ENCODE measurements at regions not wholly inside any gene's neighbourhood (a gene's known extent, or its start where the extent isn't known, plus 50 kb on each side); places are given as distances from the start of the nearest gene placed in this dataset.

DNA sequence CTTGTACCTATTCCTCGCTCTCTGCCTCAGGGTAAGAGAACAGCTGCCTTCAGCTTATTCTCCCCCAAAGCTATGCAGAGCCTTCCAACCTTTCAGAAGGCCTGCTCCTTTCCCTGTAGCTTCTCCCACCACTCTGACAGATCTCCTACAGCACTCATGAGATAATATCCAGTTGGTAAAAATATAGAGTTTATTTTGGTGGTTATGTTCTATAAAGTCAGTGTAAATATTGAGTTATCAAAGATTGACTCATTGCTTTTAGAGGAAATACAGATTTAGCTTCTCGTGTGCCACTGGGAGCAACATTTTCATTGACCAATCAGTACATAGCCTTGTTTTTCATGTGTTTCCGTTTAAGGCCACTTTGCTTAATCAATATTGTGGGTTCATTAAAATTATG lies 216.2 kb upstream of the TECRL start:
- no peaks in the 10 kb centered on the region for H4K20me1 ChIP-seq (ENCODE audit: insufficient read depth, low read length)
- H3K4me3 ChIP-seq (ENCODE audit: low read depth, low read length, poor library complexity, severe bottlenecking), result no peak overlapping the region
- DNase-seq (ENCODE audit: low spot score), result no peak
- H3K27ac ChIP-seq (ENCODE audit: low read depth, low read length, poor library complexity, severe bottlenecking), result no peak overlapping the region
- H3K4me1 ChIP-seq (ENCODE audit: insufficient read depth, low read length, poor library complexity, severe bottlenecking), result no peaks in the 10 kb centered on the region
- POLR2A ChIA-PET, result interaction anchor here (2.0 kb wide), 1 partner anchor 11 kb away, joined by 6 read pairs; no protein-coding TSS in a partner anchor
- CTCF ChIA-PET (ENCODE audit: unreplicated experiment), result no interaction called here
- no peak overlapping the region for H3K4me2 ChIP-seq (ENCODE audit: low read length)
- no peak overlapping the region for H2AFZ ChIP-seq (ENCODE audit: low read length)
- H3K79me2 ChIP-seq (ENCODE audit: insufficient read depth, low read depth, low read length), result no peaks in the 10 kb centered on the region
- H3K36me3 ChIP-seq (ENCODE audit: insufficient read depth, low read length), result no peaks in the 10 kb centered on the region
- intact Hi-C loops (cut with micrococcal nuclease; ENCODE audit: unreplicated experiment), result no loop called here
- no TSS peak for BruUV-seq (replicated peaks)
- H3K9me3 ChIP-seq (ENCODE audit: low read length), result no peaks in the 10 kb centered on the region
- no peaks in the 10 kb centered on the region for H3K9me2 ChIP-seq (ENCODE audit: insufficient read depth, low read length)
- TF ChIP-seq, protein P1, sequence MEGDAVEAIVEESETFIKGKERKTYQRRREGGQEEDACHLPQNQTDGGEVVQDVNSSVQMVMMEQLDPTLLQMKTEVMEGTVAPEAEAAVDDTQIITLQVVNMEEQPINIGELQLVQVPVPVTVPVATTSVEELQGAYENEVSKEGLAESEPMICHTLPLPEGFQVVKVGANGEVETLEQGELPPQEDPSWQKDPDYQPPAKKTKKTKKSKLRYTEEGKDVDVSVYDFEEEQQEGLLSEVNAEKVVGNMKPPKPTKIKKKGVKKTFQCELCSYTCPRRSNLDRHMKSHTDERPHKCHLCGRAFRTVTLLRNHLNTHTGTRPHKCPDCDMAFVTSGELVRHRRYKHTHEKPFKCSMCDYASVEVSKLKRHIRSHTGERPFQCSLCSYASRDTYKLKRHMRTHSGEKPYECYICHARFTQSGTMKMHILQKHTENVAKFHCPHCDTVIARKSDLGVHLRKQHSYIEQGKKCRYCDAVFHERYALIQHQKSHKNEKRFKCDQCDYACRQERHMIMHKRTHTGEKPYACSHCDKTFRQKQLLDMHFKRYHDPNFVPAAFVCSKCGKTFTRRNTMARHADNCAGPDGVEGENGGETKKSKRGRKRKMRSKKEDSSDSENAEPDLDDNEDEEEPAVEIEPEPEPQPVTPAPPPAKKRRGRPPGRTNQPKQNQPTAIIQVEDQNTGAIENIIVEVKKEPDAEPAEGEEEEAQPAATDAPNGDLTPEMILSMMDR (conservative IDR thresholded peaks at IDR 0.05; ENCODE audit: low read length), result no peak
- no peak for TF ChIP-seq EZH2phosphoT487 (IDR thresholded peaks at IDR 0.05; ENCODE audit: borderline replicate concordance, low read depth, low read length)

DNA sequence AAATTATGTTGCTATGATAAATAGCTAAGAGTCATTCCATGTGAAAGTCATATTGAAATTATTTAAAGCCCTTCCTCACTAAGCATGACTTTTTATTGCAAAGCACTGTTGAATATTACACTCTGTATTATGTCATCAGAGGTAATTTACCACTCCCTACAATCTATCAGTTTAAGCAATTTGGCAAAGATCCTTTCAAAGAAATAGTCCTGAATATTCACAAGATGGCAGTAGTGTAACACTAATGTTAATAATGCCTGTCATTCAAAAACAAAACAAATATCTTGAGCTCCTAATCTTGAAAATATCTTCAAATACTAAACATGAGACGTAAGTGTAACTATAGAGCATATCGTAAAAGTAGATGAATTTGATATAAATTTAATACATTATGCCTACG lies 208.6 kb upstream of the TECRL start:
- BruUV-seq (replicated peaks), result no TSS peak
- no peak overlapping the region for H3K4me2 ChIP-seq (ENCODE audit: low read length)

DNA sequence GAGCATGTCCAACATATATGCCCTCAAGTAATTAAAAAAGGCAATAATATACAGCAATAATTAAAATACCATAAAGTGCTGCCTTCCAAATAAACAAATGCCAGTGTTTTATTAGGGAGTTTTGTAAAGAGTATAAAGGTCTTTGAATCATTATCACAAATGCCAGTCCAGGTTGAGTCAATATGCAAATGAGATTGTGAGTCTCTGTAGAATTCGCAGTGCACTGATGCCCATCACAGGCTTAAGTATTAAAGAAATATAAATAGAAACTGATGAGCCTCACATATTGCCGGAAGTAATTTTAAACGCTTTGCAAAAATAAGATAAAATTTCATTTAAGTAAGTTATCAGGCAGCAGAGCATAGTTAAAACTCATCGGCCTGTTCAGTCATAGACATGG lies 205.0 kb upstream of the TECRL start:
- no peak overlapping the region for H2AFZ ChIP-seq (ENCODE audit: low read length)
- no peak for DNase-seq (ENCODE audit: low spot score)
- no TSS peak for BruUV-seq (replicated peaks)
- H3K79me2 ChIP-seq (ENCODE audit: insufficient read depth, low read depth, low read length), result no peaks in the 10 kb centered on the region
- no peak overlapping the region for H3K4me2 ChIP-seq (ENCODE audit: low read length)
- no peak overlapping the region for H3K4me3 ChIP-seq (ENCODE audit: low read depth, low read length, poor library complexity, severe bottlenecking)
- TF ChIP-seq, protein P1 (conservative IDR thresholded peaks at IDR 0.05; ENCODE audit: low read length), result no peak
- TF ChIP-seq EZH2phosphoT487 (IDR thresholded peaks at IDR 0.05; ENCODE audit: borderline replicate concordance, low read depth, low read length), result no peak
- ChIA-PET POLR2A (no interaction called here), CTCF (ENCODE audit: unreplicated experiment) (no interaction called here)
- H3K36me3 ChIP-seq (ENCODE audit: insufficient read depth, low read length), result no peaks in the 10 kb centered on the region
- no peaks in the 10 kb centered on the region for H3K4me1 ChIP-seq (ENCODE audit: insufficient read depth, low read length, poor library complexity, severe bottlenecking)
- no peaks in the 10 kb centered on the region for H3K9me3 ChIP-seq (ENCODE audit: low read length)
- intact Hi-C loops (cut with micrococcal nuclease; ENCODE audit: unreplicated experiment), result no loop called here
- H4K20me1 ChIP-seq (ENCODE audit: insufficient read depth, low read length), result no peaks in the 10 kb centered on the region
- no peak overlapping the region for H3K27ac ChIP-seq (ENCODE audit: low read depth, low read length, poor library complexity, severe bottlenecking)
- H3K9me2 ChIP-seq (ENCODE audit: insufficient read depth, low read length), result no peaks in the 10 kb centered on the region

More for the DNA sequence above, 208.6 kb upstream of the TECRL start:
- H3K27ac ChIP-seq (ENCODE audit: low read depth, low read length, poor library complexity, severe bottlenecking), result no peak overlapping the region
- DNase-seq (ENCODE audit: low spot score), result no peak
- no peaks in the 10 kb centered on the region for H3K79me2 ChIP-seq (ENCODE audit: insufficient read depth, low read depth, low read length)
- H2AFZ ChIP-seq (ENCODE audit: low read length), result no peak overlapping the region
- H3K4me3 ChIP-seq (ENCODE audit: low read depth, low read length, poor library complexity, severe bottlenecking), result no peak overlapping the region
- H3K9me2 ChIP-seq (ENCODE audit: insufficient read depth, low read length), result no peaks in the 10 kb centered on the region
- TF ChIP-seq EZH2phosphoT487 (IDR thresholded peaks at IDR 0.05; ENCODE audit: borderline replicate concordance, low read depth, low read length), result no peak
- TF ChIP-seq, protein P1 (conservative IDR thresholded peaks at IDR 0.05; ENCODE audit: low read length), result no peak
- no peaks in the 10 kb centered on the region for H3K4me1 ChIP-seq (ENCODE audit: insufficient read depth, low read length, poor library complexity, severe bottlenecking)
- intact Hi-C loops (cut with micrococcal nuclease; ENCODE audit: unreplicated experiment), result no loop called here
- ChIA-PET CTCF (ENCODE audit: unreplicated experiment) (no interaction called here), POLR2A (no interaction called here)
- H3K9me3 ChIP-seq (ENCODE audit: low read length), result no peaks in the 10 kb centered on the region
- H4K20me1 ChIP-seq (ENCODE audit: insufficient read depth, low read length), result no peaks in the 10 kb centered on the region
- H3K36me3 ChIP-seq (ENCODE audit: insufficient read depth, low read length), result no peaks in the 10 kb centered on the region

All from OCI-LY7 (cell line).